Keratinocyte (primary cell): ENCODE measurements at regions not wholly inside any gene's neighbourhood (a gene's known extent, or its start where the extent isn't known, plus 50 kb on each side); places are given as distances from the start of the nearest gene placed in this dataset.
A peak's percentile ranks its signal among the peaks of the same experiment; 100 is the strongest.
"Not testable (repeated sequence)": the region's sequence is repeated elsewhere in the genome, so short reads cannot be mapped to it uniquely, and the experiment has no call there.

ENCODE experiments used
- DNase-seq: peaks from one replicate; pipeline ENCODE4 v3.0.0-alpha.2; 2011; ENCODE audit warnings: low read depth, missing footprints, low spot score
- FAIRE-seq: peaks from 2 replicates; lab custom pipeline; 2011; peaks lifted over from hg19 to GRCh38; lab: Jason Lieb, UNC
- H2AFZ ChIP-seq: 2 replicates; pipeline ENCODE4 v1.6.0; 2012; ENCODE audit warnings: low read length, control low read depth, inconsistent platforms; ENCODE audit not compliant: control insufficient read depth
- H3K27ac ChIP-seq: 2 replicates; pipeline ENCODE4 v1.5.1; 2011; ENCODE audit warnings: low read length; ENCODE audit not compliant: control insufficient read depth, insufficient read depth
- H3K27me3 ChIP-seq: 3 replicates; pipeline ENCODE4 v1.6.0; 2011; ENCODE audit warnings: low read length; ENCODE audit not compliant: control insufficient read depth, insufficient read depth; ENCODE audit errors: extremely low read depth
- H3K36me3 ChIP-seq, 2 experiments: 2 replicates in 1 of 2; 3 replicates in 1 of 2; pipeline ENCODE4 v1.5.1; 2011; ENCODE audit warnings: low read length in 2 of 2, mild to moderate bottlenecking in 1 of 2; ENCODE audit not compliant: control insufficient read depth in 2 of 2, insufficient read depth in 2 of 2; ENCODE audit errors: extremely low read depth in 1 of 2
- H3K4me1 ChIP-seq: 3 replicates; pipeline ENCODE4 v1.5.1; 2011; ENCODE audit warnings: low read length; ENCODE audit not compliant: control insufficient read depth, insufficient read depth; ENCODE audit errors: extremely low read depth
- H3K4me2 ChIP-seq: 3 replicates; pipeline ENCODE4 v1.6.0; 2011; ENCODE audit warnings: low read depth, low read length; ENCODE audit not compliant: control insufficient read depth, insufficient read depth; ENCODE audit errors: extremely low read depth
- H3K4me3 ChIP-seq, 3 experiments: fragments of 200-600 bp in 1 of 3; sonication (generic) in 1 of 3; 2 replicates in 2 of 3; 3 replicates in 1 of 3; pipeline ENCODE4 v1.5.1; 2011 to 2016; ENCODE audit warnings: low read length in 3 of 3, mild to moderate bottlenecking in 3 of 3, control low read depth in 2 of 3, inconsistent platforms in 1 of 3, low read depth in 1 of 3, mixed read lengths in 1 of 3, mixed run types in 1 of 3, moderate library complexity in 1 of 3; ENCODE audit not compliant: control insufficient read depth in 2 of 3, insufficient read depth in 2 of 3; ENCODE audit errors: extremely low read depth in 1 of 3
- H3K79me2 ChIP-seq: 2 replicates; pipeline ENCODE4 v1.6.0; 2012; ENCODE audit warnings: low read length; ENCODE audit not compliant: control insufficient read depth, insufficient read depth
- H3K9ac ChIP-seq: 3 replicates; pipeline ENCODE4 v1.6.0; 2011; ENCODE audit warnings: low read length; ENCODE audit not compliant: control insufficient read depth, insufficient read depth; ENCODE audit errors: extremely low read depth
- H3K9me1 ChIP-seq: 3 replicates; pipeline ENCODE4 v1.6.0; 2011; ENCODE audit warnings: low read length; ENCODE audit not compliant: control insufficient read depth, insufficient read depth; ENCODE audit errors: extremely low read depth
- H3K9me3 ChIP-seq: 2 replicates; pipeline ENCODE4 v1.5.1; 2012; ENCODE audit warnings: low read depth, low read length; ENCODE audit not compliant: control insufficient read depth
- H4K20me1 ChIP-seq: 3 replicates; pipeline ENCODE4 v1.6.0; 2011; ENCODE audit warnings: low read length; ENCODE audit not compliant: control insufficient read depth, insufficient read depth; ENCODE audit errors: extremely low read depth
- CTCF ChIP-seq, 3 experiments: IDR thresholded peaks in 1 of 3; conservative IDR thresholded peaks in 1 of 3; optimal IDR thresholded peaks in 1 of 3; 2 replicates in 2 of 3; 3 replicates in 1 of 3; pipeline versions ENCODE3 to v1.5.1; 2011; ENCODE audit warnings: low read length in 3 of 3, mild to moderate bottlenecking in 3 of 3, moderate library complexity in 2 of 3, control low read depth in 1 of 3, inconsistent platforms in 1 of 3; ENCODE audit not compliant: insufficient read depth in 2 of 3; ENCODE audit errors: extremely low read depth in 1 of 3
- EZH2 ChIP-seq: IDR thresholded peaks from one replicate; pipeline ENCODE4 v1.6.1; 2012; ENCODE audit warnings: inconsistent platforms, mild to moderate bottlenecking, low read length, moderate library complexity
- dilution Hi-C: fragments of 300-500 bp; cut with MboI; formaldehyde crosslinking; loops from one replicate; pipeline ENCODE4 v1.7.0; 2020; ENCODE audit warnings: low sequenced_read_pairs; ENCODE audit not compliant: extremely low pct_ligation_motif_present

GRCh38 chr4:154024097-154024694 is 235.3 kb upstream of the SFRP2 start:
- Histone ChIP-seq H2AFZ (no peak overlapping the region), H3K9me1 (no peaks in the 10 kb centered on the region)
- no peak for FAIRE-seq

GRCh38 chr4:154023671-154024070 is 234.8 kb upstream of the SFRP2 start:
- dilution Hi-C loops, H3K79me2 ChIP-seq, FAIRE-seq, H3K36me3 ChIP-seq, H3K27me3 ChIP-seq, H3K9me1 ChIP-seq, H3K4me2 ChIP-seq, H2AFZ ChIP-seq, H3K9me3 ChIP-seq, H4K20me1 ChIP-seq, H3K9ac ChIP-seq, H3K4me1 ChIP-seq, H3K27ac ChIP-seq, DNase-seq, H3K4me3 ChIP-seq: not testable (repeated sequence)

More at GRCh38 chr4:154024097-154024694, 235.3 kb upstream of the SFRP2 start:
- dilution Hi-C loops: no loop called here
- no peak for DNase-seq
- Histone ChIP-seq H3K27me3 (no peaks in the 10 kb centered on the region), H3K4me2 (no peak overlapping the region), H3K9me3 (no peaks in the 10 kb centered on the region), H3K27ac (no peak overlapping the region), H4K20me1 (no peaks in the 10 kb centered on the region), H3K79me2 (no peaks in the 10 kb centered on the region), H3K4me3 (no peak overlapping the region), H3K4me1 (no peaks in the 10 kb centered on the region), H3K36me3 (no peaks in the 10 kb centered on the region), H3K9ac (no peak overlapping the region)
- peak in 1 of 3 experiments; percentile 5 for TF ChIP-seq CTCF (optimal IDR thresholded peaks at IDR 0.05 in 1 of 3, IDR thresholded peaks at IDR 0.05 in 1 of 3, conservative IDR thresholded peaks at IDR 0.05 in 1 of 3; ENCODE audit: extremely low read depth in 1 of 3, insufficient read depth in 2 of 3, low read length in 3 of 3)
- no peak for TF ChIP-seq EZH2

- H3K9ac ChIP-seq: no peak overlapping the region
- no peak for TF ChIP-seq EZH2
- no peak for TF ChIP-seq CTCF (optimal IDR thresholded peaks at IDR 0.05 in 1 of 3, IDR thresholded peaks at IDR 0.05 in 1 of 3, conservative IDR thresholded peaks at IDR 0.05 in 1 of 3; ENCODE audit: extremely low read depth in 1 of 3, insufficient read depth in 2 of 3, low read length in 3 of 3)
- DNase-seq (no peak), FAIRE-seq (no peak)
- H3K36me3 ChIP-seq: no peaks in the 10 kb centered on the region
- H3K9me1 ChIP-seq: no peaks in the 10 kb centered on the region
- H3K9me3 ChIP-seq: no peaks in the 10 kb centered on the region
- H3K27me3 ChIP-seq: no peaks in the 10 kb centered on the region
- no peak overlapping the region for H3K4me3 ChIP-seq
- H3K4me1 ChIP-seq: no peaks in the 10 kb centered on the region
- no peak overlapping the region for H2AFZ ChIP-seq
- dilution Hi-C loops: no loop called here
- no peak overlapping the region for H3K4me2 ChIP-seq
- H4K20me1 ChIP-seq: no peaks in the 10 kb centered on the region
- H3K27ac ChIP-seq: no peak overlapping the region
- no peaks in the 10 kb centered on the region for H3K79me2 ChIP-seq
Observed at GRCh38 chr4:154019811-154020210, 230.9 kb upstream of the SFRP2 start.
